A673 (cell line): ENCODE measurements at regions not wholly inside any gene's neighbourhood (a gene's known extent, or its start where the extent isn't known, plus 50 kb on each side); places are given as distances from the start of the nearest gene placed in this dataset.

Experiments
- CTCF ChIP-seq: fragments of 300-800, 200-600 bp; sonication (generic); conservative IDR thresholded peaks from 2 replicates; pipeline ENCODE4 v1.5.1; 2017; ENCODE audit warnings: low read depth, mild to moderate bottlenecking, antibody characterized with exemption, low read length, moderate library complexity, mixed read lengths
- EZH2 ChIP-seq: fragments of 200-600 bp; sonication (generic); IDR thresholded peaks from 2 replicates; pipeline ENCODE4 v1.6.1; 2017; ENCODE audit warnings: borderline replicate concordance, low read depth, mild to moderate bottlenecking, mixed read lengths, antibody characterized with exemption, low read length; ENCODE audit not compliant: poor library complexity, severe bottlenecking

GRCh38 chr4:127548990-127549925 lies 83.5 kb upstream of the INTU start:
- TF ChIP-seq CTCF: no peak
- TF ChIP-seq EZH2: no peak
